Keratinocyte (primary cell): ENCODE measurements at regions not wholly inside any gene's neighbourhood (a gene's known extent, or its start where the extent isn't known, plus 50 kb on each side); places are given as distances from the start of the nearest gene placed in this dataset.

Source experiments
- DNase-seq: peaks from one replicate; pipeline ENCODE4 v3.0.0-alpha.2; 2011; ENCODE audit warnings: low read depth, missing footprints, low spot score
- FAIRE-seq: peaks from 2 replicates; lab custom pipeline; 2011; peaks lifted over from hg19 to GRCh38; lab: Jason Lieb, UNC
- H2AFZ ChIP-seq: 2 replicates; pipeline ENCODE4 v1.6.0; 2012; ENCODE audit warnings: low read length, control low read depth, inconsistent platforms; ENCODE audit not compliant: control insufficient read depth
- H3K27ac ChIP-seq: 2 replicates; pipeline ENCODE4 v1.5.1; 2011; ENCODE audit warnings: low read length; ENCODE audit not compliant: control insufficient read depth, insufficient read depth
- H3K27me3 ChIP-seq: 3 replicates; pipeline ENCODE4 v1.6.0; 2011; ENCODE audit warnings: low read length; ENCODE audit not compliant: control insufficient read depth, insufficient read depth; ENCODE audit errors: extremely low read depth
- H3K36me3 ChIP-seq, 2 experiments: 2 replicates in 1 of 2; 3 replicates in 1 of 2; pipeline ENCODE4 v1.5.1; 2011; ENCODE audit warnings: low read length in 2 of 2, mild to moderate bottlenecking in 1 of 2; ENCODE audit not compliant: control insufficient read depth in 2 of 2, insufficient read depth in 2 of 2; ENCODE audit errors: extremely low read depth in 1 of 2
- H3K4me1 ChIP-seq: 3 replicates; pipeline ENCODE4 v1.5.1; 2011; ENCODE audit warnings: low read length; ENCODE audit not compliant: control insufficient read depth, insufficient read depth; ENCODE audit errors: extremely low read depth
- H3K4me2 ChIP-seq: 3 replicates; pipeline ENCODE4 v1.6.0; 2011; ENCODE audit warnings: low read depth, low read length; ENCODE audit not compliant: control insufficient read depth, insufficient read depth; ENCODE audit errors: extremely low read depth
- H3K4me3 ChIP-seq, 3 experiments: fragments of 200-600 bp in 1 of 3; sonication (generic) in 1 of 3; 2 replicates in 2 of 3; 3 replicates in 1 of 3; pipeline ENCODE4 v1.5.1; 2011 to 2016; ENCODE audit warnings: low read length in 3 of 3, mild to moderate bottlenecking in 3 of 3, control low read depth in 2 of 3, inconsistent platforms in 1 of 3, low read depth in 1 of 3, mixed read lengths in 1 of 3, mixed run types in 1 of 3, moderate library complexity in 1 of 3; ENCODE audit not compliant: control insufficient read depth in 2 of 3, insufficient read depth in 2 of 3; ENCODE audit errors: extremely low read depth in 1 of 3
- H3K79me2 ChIP-seq: 2 replicates; pipeline ENCODE4 v1.6.0; 2012; ENCODE audit warnings: low read length; ENCODE audit not compliant: control insufficient read depth, insufficient read depth
- H3K9ac ChIP-seq: 3 replicates; pipeline ENCODE4 v1.6.0; 2011; ENCODE audit warnings: low read length; ENCODE audit not compliant: control insufficient read depth, insufficient read depth; ENCODE audit errors: extremely low read depth
- H3K9me1 ChIP-seq: 3 replicates; pipeline ENCODE4 v1.6.0; 2011; ENCODE audit warnings: low read length; ENCODE audit not compliant: control insufficient read depth, insufficient read depth; ENCODE audit errors: extremely low read depth
- H3K9me3 ChIP-seq: 2 replicates; pipeline ENCODE4 v1.5.1; 2012; ENCODE audit warnings: low read depth, low read length; ENCODE audit not compliant: control insufficient read depth
- H4K20me1 ChIP-seq: 3 replicates; pipeline ENCODE4 v1.6.0; 2011; ENCODE audit warnings: low read length; ENCODE audit not compliant: control insufficient read depth, insufficient read depth; ENCODE audit errors: extremely low read depth
- CTCF ChIP-seq, 3 experiments: IDR thresholded peaks in 1 of 3; conservative IDR thresholded peaks in 1 of 3; optimal IDR thresholded peaks in 1 of 3; 2 replicates in 2 of 3; 3 replicates in 1 of 3; pipeline versions ENCODE3 to v1.5.1; 2011; ENCODE audit warnings: low read length in 3 of 3, mild to moderate bottlenecking in 3 of 3, moderate library complexity in 2 of 3, control low read depth in 1 of 3, inconsistent platforms in 1 of 3; ENCODE audit not compliant: insufficient read depth in 2 of 3; ENCODE audit errors: extremely low read depth in 1 of 3
- EZH2 ChIP-seq: IDR thresholded peaks from one replicate; pipeline ENCODE4 v1.6.1; 2012; ENCODE audit warnings: inconsistent platforms, mild to moderate bottlenecking, low read length, moderate library complexity
- dilution Hi-C: fragments of 300-500 bp; cut with MboI; formaldehyde crosslinking; loops from one replicate; pipeline ENCODE4 v1.7.0; 2020; ENCODE audit warnings: low sequenced_read_pairs; ENCODE audit not compliant: extremely low pct_ligation_motif_present

GRCh38 chr5:35485487-35485886, 132.2 kb upstream of the SPEF2 start:
- Histone ChIP-seq H3K9me3 (no peaks in the 10 kb centered on the region), H3K9me1 (no peaks in the 10 kb centered on the region), H3K4me3 (no peak overlapping the region), H3K79me2 (no peaks in the 10 kb centered on the region), H3K4me1 (no peaks in the 10 kb centered on the region), H3K27ac (no peak overlapping the region), H3K36me3 (no peaks in the 10 kb centered on the region), H3K9ac (no peak overlapping the region), H3K4me2 (no peak overlapping the region), H2AFZ (no peak overlapping the region), H4K20me1 (no peaks in the 10 kb centered on the region), H3K27me3 (no peaks in the 10 kb centered on the region)
- TF ChIP-seq CTCF (optimal IDR thresholded peaks at IDR 0.05 in 1 of 3, IDR thresholded peaks at IDR 0.05 in 1 of 3, conservative IDR thresholded peaks at IDR 0.05 in 1 of 3; ENCODE audit: extremely low read depth in 1 of 3, insufficient read depth in 2 of 3, low read length in 3 of 3) (no peak), EZH2 (no peak)
- dilution Hi-C loops: no loop called here
- DNase-seq (no peak), FAIRE-seq (no peak)

- Histone ChIP-seq H2AFZ (no peak overlapping the region), H3K27ac (no peak overlapping the region), H3K4me2 (no peak overlapping the region), H3K4me1 (no peaks in the 10 kb centered on the region), H3K27me3 (no peaks in the 10 kb centered on the region), H3K4me3 (no peak overlapping the region), H3K9ac (no peak overlapping the region), H4K20me1 (no peaks in the 10 kb centered on the region), H3K9me1 (no peaks in the 10 kb centered on the region), H3K79me2 (no peaks in the 10 kb centered on the region), H3K36me3 (no peaks in the 10 kb centered on the region), H3K9me3 (no peaks in the 10 kb centered on the region)
- no peak for TF ChIP-seq CTCF (optimal IDR thresholded peaks at IDR 0.05 in 1 of 3, IDR thresholded peaks at IDR 0.05 in 1 of 3, conservative IDR thresholded peaks at IDR 0.05 in 1 of 3; ENCODE audit: extremely low read depth in 1 of 3, insufficient read depth in 2 of 3, low read length in 3 of 3)
- TF ChIP-seq EZH2: no peak
- DNase-seq (no peak), FAIRE-seq (no peak)
- dilution Hi-C loops: no loop called here
These were observed 133.4 kb upstream of the SPEF2 start for GRCh38 chr5:35484241-35484640.
